GM19324 (cell line): ENCODE measurements at regions not wholly inside any gene's neighbourhood (a gene's known extent, or its start where the extent isn't known, plus 50 kb on each side); places are given as distances from the start of the nearest gene placed in this dataset.

Experiments used
- ATAC-seq: cut with Tn5 transposase; IDR thresholded peaks from one replicate; pipeline ENCODE4 v1.9.1; 2021; ENCODE audit warnings: mild to moderate bottlenecking, moderate library complexity; ENCODE audit not compliant: unreplicated experiment, low FRiP score

GRCh38 chr1:229815961-229816360 lies 189.9 kb downstream of the URB2 start:
- ATAC-seq, result no peak

GRCh38 chr1:229817936-229818335 lies 191.9 kb downstream of the URB2 start:
- ATAC-seq, result no peak

GRCh38 chr1:229819091-229819490 lies 193.0 kb downstream of the URB2 start:
- no peak for ATAC-seq

- no peak for ATAC-seq
These were observed 196.0 kb downstream of the URB2 start for GRCh38 chr1:229822026-229822425.

GRCh38 chr1:229825042-229825441 lies 199.0 kb downstream of the URB2 start:
- no peak for ATAC-seq

- ATAC-seq, result no peak
These were observed 202.4 kb downstream of the URB2 start for GRCh38 chr1:229828461-229828860.

- no peak for ATAC-seq
These were observed 206.6 kb downstream of the URB2 start for GRCh38 chr1:229832695-229833094.

GRCh38 chr1:229834230-229834629 lies 208.2 kb downstream of the URB2 start:
- ATAC-seq, result no peak

- no peak for ATAC-seq
These were observed 209.2 kb downstream of the URB2 start for GRCh38 chr1:229835226-229835625.

GRCh38 chr1:229836324-229836723 lies 210.3 kb downstream of the URB2 start:
- ATAC-seq, result no peak

GRCh38 chr1:229838204-229838603 lies 212.2 kb downstream of the URB2 start:
- ATAC-seq, result no peak

GRCh38 chr1:229839800-229840199 lies 213.8 kb downstream of the URB2 start:
- ATAC-seq, result no peak

- no peak for ATAC-seq
These were observed 215.2 kb downstream of the URB2 start for GRCh38 chr1:229841230-229841629.

- no peak for ATAC-seq
These were observed 216.5 kb downstream of the URB2 start for GRCh38 chr1:229842302-229843255.

GRCh38 chr1:229843627-229844238 lies 217.7 kb downstream of the URB2 start:
- no peak for ATAC-seq

GRCh38 chr1:229844675-229845074 lies 218.6 kb downstream of the URB2 start:
- ATAC-seq, result no peak

- ATAC-seq, result no peak
These were observed 219.5 kb downstream of the URB2 start for GRCh38 chr1:229845410-229846138.

- no peak for ATAC-seq
These were observed 220.3 kb downstream of the URB2 start for GRCh38 chr1:229846351-229846750.

GRCh38 chr1:229848752-229849677 lies 218.0 kb upstream of the GALNT2 start:
- no peak for ATAC-seq

GRCh38 chr1:229851511-229851910 lies 215.5 kb upstream of the GALNT2 start:
- no peak for ATAC-seq
